VCaP (cell line): ENCODE measurements at regions not wholly inside any gene's neighbourhood (a gene's known extent, or its start where the extent isn't known, plus 50 kb on each side); places are given as distances from the start of the nearest gene placed in this dataset.
"Not testable (repeated sequence)": the region's sequence is repeated elsewhere in the genome, so short reads cannot be mapped to it uniquely, and the experiment has no call there.

Source experiments
- H3K27ac ChIP-seq: fragments of 450-650 bp; 2 replicates; pipeline ENCODE4 v1.5.1; 2017
- TF ChIP-seq, protein P1 (sequence below): fragments of 450-650 bp; conservative IDR thresholded peaks from 2 replicates; pipeline ENCODE4 v1.5.1; 2017; ENCODE audit warnings: mild to moderate bottlenecking, moderate library complexity

DNA sequence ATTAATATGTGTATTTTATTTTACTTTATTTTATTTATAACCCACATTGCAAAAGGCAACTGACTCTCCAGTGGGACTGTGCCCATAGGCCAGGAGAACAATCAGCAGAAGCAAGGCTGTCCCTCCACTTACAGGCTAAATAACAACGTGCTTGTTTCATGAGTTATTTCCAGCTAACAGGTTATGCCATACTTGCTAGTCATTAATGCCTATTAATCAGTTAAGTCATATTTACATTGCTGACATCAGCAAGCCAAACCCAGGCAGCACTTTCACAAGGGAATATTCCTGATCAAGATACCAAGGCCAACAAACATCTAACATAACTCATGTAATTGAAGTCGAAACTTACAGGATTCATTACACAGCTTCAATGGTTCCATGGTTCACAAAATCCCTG lies 92.1 kb downstream of the EN1 start:
- H3K27ac ChIP-seq, result no peak overlapping the region
- TF ChIP-seq, protein P1, sequence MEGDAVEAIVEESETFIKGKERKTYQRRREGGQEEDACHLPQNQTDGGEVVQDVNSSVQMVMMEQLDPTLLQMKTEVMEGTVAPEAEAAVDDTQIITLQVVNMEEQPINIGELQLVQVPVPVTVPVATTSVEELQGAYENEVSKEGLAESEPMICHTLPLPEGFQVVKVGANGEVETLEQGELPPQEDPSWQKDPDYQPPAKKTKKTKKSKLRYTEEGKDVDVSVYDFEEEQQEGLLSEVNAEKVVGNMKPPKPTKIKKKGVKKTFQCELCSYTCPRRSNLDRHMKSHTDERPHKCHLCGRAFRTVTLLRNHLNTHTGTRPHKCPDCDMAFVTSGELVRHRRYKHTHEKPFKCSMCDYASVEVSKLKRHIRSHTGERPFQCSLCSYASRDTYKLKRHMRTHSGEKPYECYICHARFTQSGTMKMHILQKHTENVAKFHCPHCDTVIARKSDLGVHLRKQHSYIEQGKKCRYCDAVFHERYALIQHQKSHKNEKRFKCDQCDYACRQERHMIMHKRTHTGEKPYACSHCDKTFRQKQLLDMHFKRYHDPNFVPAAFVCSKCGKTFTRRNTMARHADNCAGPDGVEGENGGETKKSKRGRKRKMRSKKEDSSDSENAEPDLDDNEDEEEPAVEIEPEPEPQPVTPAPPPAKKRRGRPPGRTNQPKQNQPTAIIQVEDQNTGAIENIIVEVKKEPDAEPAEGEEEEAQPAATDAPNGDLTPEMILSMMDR, result no peak

DNA sequence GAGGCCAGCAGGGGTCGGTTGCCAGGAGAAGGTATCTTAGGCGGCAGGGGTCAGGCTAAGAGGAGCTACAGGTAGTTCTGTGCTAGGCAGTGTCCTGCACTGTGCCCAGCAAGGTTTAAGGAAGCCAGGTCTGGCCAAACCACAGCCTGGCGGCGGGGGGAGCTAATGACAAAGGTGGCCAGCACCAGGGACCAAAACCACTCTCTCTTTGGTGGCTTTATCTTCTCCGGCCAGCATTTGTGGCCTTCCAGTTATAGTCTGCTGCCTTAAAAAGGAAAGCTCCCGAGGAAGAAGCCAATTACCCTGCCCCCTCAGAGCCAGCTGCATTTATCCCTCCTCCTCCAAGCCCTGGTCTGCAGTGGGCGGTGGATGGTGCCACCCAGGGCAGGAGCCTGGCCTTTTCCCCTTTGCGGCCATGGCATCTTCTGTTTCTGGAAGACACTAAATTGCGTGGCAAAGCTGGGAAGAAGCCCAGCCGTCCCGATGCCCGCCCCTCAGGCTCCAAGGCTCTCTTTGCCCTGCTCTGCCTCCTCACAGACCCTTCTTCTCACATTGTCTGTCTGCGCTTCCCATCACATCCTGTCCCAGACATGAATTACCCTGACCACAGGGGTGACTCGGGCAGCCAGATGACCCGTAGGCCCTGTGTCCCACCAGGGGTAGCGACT lies 94.6 kb downstream of the EN1 start:
- TF ChIP-seq, protein P1, result no peak

DNA sequence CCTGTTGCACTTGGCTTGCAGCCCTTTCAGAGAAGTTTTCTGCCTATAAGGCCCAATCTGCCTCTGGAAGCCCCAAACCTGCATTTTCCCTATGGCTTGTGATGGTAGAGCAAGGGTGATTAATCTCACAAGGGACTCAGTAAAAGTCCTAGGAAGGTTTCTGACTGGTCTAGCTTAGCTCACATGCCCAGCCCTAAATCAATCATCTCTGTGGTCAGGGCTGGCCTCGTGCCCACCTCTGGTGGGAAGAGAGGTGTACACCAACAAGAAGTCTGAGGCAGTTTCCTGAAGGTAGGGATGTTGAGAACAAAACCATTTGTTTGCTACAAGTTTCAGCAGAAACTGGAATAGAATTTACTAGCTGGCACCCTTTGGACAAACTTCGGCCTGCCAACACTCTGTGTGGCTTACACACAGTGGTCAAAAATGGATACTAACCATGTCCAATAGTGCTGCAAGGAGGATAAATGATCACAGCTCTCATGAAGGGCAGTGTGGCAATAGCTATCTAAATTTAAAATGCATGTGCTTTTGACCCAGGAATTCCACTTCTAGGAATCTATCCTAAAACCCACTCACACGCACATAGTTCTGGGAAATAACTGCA lies 96.4 kb downstream of the EN1 start:
- H3K27ac ChIP-seq, result no peak overlapping the region
- TF ChIP-seq, protein P1, result no peak

More for the DNA sequence above, 94.6 kb downstream of the EN1 start:
- H3K27ac ChIP-seq, result no peak overlapping the region

DNA sequence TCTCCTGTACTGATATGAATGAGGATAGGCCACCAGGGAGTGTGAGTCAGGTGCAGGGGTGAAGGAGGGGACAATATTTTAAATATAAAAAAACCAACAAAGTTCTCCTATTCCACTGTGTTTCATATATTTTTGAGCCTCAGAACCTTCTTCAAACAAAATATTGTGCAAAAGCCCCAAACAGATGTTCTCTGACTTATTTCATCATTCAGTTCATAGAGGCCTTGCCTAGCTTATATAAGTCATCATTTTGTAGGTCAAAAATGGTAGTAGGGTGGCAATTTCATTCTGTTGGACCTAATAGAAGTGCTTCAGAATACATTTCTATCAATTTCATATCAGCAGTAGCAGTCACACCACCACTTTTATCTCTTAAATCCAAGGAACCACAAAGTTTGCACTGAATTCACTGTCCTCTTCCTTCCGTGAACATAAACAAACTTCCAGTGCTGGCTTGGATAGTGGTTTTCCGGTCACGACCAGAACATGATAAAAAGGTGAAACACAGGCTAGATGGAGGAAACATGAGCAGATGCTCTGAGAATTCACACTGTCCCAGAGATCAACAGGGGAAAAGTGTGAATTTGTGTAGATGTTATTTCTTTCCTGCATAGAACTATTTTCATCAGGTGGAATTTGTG lies 99.1 kb downstream of the EN1 start:
- TF ChIP-seq, protein P1, result no peak
- peak overlapping the region; percentile 19; the same call in 1 of the 2 replicates for H3K27ac ChIP-seq

DNA sequence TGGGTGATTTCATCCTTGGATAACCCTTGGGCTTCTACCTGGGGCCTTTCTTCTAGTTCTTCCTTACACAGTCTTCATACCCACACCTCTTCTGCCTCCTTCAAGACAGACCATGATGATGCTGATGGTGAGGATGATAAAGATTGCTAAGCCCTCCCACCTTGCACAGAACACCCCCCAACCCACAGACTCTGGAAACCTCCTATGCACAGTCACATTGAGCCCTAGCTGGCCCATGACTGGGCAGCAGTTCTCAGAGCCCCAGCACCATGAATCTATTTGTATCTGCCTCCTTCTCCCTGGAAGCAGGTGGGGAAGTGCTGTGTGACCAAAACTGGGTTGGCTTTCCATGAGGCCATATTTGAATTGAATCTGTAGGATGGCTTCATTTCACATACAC lies 99.8 kb downstream of the EN1 start:
- TF ChIP-seq, protein P1, result no peak
- H3K27ac ChIP-seq, result peak overlapping the region; percentile 19; the same call in 1 of the 2 replicates

DNA sequence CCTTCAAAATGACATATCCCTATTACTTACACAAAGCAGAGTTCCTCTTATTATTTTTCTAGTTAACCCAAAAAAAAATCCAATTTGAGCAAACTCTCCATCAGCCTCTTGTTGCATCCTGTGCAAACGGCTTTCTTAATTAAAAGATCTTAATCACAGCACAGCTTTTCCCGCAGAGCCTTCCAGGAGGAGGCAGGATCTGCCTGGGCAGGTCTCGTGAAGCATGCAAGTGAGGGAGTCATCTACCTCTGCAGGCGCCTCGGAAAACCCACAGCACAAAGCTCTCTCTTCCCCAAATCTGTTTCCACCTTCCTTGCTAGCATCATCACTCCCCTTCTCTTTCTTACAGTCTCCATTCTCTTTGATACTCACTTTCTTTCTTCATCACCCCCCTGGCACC lies 100.4 kb downstream of the EN1 start:
- no peak overlapping the region for H3K27ac ChIP-seq
- TF ChIP-seq, protein P1, result no peak

DNA sequence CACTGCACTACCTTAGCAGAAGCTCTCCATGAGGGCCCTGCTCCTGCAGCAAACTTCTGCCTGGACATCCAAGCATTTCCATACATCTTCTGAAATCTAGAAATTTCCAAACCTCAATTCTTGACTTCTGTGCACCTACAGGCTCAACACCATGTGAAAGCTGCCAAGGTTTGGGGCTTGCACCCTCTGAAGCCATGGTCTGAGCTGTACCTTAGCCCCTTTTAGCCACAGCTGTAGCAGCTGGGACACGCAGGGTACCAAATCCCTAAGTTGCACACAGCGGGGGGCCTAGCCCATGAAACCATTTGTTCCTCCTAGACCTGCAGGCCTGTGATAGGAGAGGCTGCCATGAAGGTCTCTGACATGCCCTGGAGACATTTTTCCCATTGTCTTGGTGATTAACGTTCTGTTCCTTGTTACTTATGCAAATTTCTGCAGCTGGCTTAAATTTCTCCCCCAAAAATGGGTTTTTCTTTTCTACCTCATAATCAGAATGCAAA lies 102.7 kb downstream of the EN1 start:
- H3K27ac ChIP-seq, result not testable (repeated sequence)
